HS-5 (cell line): ENCODE measurements at regions not wholly inside any gene's neighbourhood (a gene's known extent, or its start where the extent isn't known, plus 50 kb on each side); places are given as distances from the start of the nearest gene placed in this dataset.
"Not testable (repeated sequence)": the region's sequence is repeated elsewhere in the genome, so short reads cannot be mapped to it uniquely, and the experiment has no call there.

Source experiments
- DNase-seq: peaks from one replicate; pipeline ENCODE4 v3.0.0-alpha.2; 2012; ENCODE audit warnings: low read depth

DNA sequence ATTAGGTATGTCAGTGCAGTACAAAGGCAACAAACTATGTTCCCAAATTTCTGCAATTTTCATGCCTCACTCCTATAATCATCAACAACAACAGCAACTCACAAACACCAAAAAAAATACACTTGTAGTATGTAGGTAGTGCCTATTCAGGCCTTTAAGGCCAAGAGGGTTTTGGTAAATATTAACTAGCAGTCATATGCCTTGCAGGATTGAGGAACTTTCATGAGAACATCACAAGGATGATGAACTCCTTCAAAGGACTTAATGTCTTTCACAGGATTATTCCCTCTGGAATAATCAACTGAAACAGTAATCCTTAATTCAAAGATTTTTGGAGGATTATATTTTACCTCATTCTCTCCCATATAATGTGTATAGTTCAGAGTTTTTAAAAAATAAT is 293.8 kb downstream of the NOVA1 start:
- DNase-seq = no peak

GRCh38 chr14:26293909-26294308 is 303.9 kb downstream of the NOVA1 start:
- no peak for DNase-seq

GRCh38 chr14:26289891-26290486 is 307.8 kb downstream of the NOVA1 start:
- DNase-seq = peak; percentile 62

GRCh38 chr14:26286913-26287205 is 311.0 kb downstream of the NOVA1 start:
- DNase-seq = no peak

DNA sequence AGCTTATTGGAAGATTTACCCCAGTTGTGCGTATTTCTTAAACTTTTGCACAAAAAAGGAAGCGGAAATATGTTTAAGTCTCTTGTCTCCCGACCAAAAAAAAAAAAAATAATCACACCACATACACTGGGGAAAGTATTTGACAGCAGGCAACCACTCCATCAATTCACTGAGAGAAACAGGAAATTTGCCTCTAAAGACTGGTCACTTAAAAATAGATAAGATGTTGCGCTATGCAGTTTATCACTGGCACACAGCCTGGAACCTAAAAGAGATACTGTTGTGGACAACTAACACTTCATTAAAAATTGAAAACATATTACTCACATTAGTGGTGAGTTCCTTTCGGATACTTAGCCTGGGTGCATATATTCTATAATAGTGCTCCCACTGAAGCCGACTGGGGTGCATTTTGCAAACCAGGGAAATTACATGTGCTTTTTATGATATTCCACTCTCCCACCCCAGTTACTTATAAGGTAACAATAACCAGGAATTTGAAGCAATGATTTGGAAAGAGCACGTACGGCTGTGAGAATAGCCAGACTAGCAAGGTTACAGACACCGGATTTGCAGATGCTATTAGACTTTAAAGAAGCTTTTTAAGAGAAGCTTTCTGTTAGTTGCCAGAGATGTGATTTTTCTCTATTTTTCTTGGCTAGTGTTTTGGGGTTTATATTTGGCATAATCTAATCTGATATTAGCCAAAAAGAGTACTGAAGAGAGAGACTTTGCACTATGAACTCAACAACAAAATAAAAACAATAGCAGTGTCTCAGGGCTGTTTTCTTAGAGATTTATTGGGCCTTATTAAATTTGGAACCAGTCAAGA is 311.5 kb downstream of the NOVA1 start:
- no peak for DNase-seq

DNA sequence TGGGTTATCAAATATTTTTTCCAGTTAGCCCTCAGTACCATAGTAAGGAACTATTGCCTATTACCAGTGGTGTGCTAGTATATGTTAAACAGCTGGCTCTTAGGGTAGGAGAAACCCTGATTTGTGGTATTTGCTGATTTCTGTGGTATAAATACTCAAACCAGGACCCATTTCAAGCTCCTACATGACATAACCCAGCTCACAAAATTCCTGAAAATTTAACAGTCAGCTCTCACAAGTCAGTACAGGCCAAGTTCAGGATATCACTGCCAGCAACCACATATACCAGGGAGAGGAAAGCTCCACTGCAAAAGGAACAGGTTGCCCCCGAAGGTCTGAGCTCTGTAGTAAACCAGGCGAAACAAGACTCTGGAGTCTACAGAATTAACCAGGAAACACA is 315.3 kb downstream of the NOVA1 start:
- no peak for DNase-seq

- not testable (repeated sequence) for DNase-seq
Observed at GRCh38 chr14:26282011-26282410, 315.8 kb downstream of the NOVA1 start.

DNA sequence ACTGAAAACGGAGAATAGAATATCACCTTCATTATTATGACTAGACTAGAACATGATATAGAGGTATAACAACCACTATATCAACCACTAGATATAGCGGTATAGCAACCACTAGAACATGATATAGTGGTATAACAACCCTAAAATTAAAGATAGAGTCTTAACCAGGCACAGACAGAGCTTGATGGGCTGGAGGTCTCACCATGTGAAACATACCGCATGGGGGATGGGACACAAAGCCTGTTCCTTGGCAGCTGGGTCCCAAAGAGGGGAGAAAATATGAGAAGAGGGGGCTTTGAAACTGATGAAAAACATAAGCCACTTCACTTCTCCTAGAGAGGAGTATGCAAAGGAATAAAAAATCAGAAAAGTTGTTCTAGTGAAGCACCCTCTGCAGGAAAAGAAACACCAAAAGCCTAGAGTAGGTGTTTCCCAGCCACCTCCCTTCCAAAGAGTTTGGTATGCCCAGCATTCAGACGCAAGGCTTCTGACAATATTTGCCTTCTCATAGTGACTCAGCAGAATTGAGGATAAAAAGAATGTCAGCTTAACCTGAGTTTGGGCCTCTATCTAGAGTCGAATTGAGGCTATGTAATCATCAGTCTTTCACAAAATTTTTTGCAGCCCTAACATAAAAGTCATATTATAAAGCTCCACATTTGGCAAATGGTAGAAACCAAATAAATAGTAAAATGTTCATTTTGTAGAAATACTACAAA is 316.4 kb downstream of the NOVA1 start:
- peak; percentile 13 for DNase-seq

GRCh38 chr14:26276757-26277156 is 321.1 kb downstream of the NOVA1 start:
- DNase-seq = no peak

GRCh38 chr14:26265170-26265685 is 332.6 kb downstream of the NOVA1 start:
- no peak for DNase-seq

DNA sequence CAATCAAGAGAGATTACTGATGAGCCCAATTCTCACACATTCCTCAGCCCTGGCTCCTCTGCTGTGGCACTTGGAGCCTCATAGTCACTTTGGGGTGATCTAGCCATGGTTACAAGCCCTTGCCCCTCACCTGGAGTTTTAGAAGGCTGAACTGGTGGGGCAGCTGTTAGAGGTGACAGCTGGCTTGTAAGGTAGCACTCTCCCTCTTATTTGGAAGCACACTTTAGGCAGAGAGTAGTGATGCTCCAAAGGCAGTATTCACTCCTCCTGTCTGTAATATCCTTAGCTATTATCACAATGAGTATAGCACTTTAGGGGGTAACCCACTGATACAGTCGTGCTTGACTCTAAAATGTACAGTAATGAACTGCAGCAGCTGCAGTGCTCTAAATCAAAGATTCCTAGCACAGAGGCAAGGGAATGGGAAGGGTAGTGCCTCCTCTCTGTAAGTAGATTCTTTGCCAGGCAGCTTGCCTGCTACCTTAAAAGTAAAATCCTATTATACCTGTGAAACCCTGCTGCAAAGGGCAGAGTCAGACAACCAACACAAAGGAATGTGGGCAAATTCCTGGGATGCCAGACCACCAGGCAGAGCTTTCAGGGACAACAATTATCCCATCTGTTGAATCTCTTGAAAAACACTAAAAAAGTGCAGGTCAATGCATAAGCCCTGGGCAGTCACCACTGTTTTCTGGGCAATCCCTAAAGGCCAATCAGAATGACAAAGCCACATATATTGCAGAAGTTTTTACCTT is 336.3 kb downstream of the NOVA1 start:
- no peak for DNase-seq

GRCh38 chr14:26255213-26255612 is 342.6 kb downstream of the NOVA1 start:
- DNase-seq = peak; percentile 4

DNA sequence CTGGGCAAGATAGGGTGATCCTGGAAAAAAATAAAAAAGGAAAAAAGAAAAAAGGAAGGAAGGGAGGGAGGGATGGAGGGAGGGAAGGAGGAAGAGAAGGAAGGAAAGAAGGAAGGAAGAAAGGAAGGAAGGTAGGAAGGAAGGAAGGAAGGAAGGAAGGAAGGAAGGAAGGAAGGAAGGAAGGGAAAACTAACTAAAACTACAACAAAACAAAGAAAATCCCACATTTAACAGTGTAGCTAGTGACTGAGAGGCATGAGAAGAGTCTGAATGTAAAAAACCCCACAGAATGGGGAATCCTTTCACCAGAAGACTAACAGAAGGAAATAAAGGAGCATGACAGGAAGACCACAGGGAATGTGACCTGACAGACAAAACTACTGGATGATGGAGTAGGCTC is 345.7 kb downstream of the NOVA1 start:
- no peak for DNase-seq

GRCh38 chr14:26233118-26233517 is 364.7 kb downstream of the NOVA1 start:
- DNase-seq = no peak

GRCh38 chr14:26218861-26219260 is 379.0 kb downstream of the NOVA1 start:
- no peak for DNase-seq

DNA sequence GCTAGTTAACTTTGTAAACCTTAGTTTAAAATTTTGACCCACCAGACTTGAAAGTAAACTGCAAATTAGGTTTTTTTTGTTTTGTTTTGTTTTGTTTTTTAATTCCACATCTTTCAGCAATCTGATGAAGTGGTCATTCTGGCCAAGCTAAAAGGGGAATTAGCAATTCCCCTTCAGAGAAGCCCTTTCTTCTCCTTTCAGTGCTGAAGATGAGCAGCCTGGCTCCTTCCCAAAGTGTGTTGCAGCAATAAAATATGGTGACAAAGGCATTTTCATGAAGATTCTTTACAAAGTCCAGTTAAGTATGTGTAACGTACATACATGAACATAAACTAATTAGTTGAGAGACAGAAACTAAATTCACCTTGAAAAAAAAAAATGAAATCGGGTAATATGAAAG is 380.1 kb downstream of the NOVA1 start:
- no peak for DNase-seq

DNA sequence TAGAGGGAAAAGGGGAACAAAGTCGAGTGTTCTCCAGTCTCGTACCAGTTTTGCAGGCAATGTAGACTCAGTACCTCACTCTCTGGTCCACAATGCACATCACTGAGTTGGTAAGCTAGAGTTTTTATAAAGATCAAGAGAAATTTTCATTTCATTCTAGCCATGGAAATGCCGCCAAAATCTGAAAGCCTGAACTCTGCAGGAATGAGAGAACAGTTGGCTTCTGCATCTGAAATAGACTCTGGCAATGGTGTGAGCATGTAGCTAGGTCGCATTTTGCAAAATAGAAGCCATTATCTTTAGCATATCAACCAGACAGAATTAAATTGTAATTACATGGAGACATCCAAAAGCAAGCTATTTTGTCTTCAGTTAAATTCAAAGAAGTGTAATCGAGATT is 381.0 kb downstream of the NOVA1 start:
- DNase-seq = no peak

- DNase-seq = no peak
Observed at GRCh38 chr14:26213846-26214575, 383.8 kb downstream of the NOVA1 start.

DNA sequence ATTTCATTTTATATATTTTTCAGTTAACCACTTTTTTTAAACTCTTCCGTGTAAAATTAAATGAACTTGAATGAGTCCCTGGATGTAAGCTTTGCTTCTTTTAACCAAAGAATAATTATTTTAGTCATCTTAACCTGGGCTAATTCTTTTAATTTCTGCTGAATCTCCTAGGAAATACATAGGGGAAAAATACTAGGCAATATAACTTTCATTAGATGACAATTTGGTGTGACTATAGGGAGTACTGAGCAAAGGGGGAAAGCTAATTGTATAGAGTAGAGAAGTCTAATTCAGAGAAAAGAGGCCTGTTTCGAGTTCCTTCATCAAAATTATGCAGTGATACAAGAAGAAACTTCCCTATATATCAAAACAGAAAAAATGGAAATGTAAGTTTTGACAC is 388.1 kb downstream of the NOVA1 start:
- DNase-seq = no peak

- no peak for DNase-seq
Observed at GRCh38 chr14:26206640-26207039, 391.2 kb downstream of the NOVA1 start.

GRCh38 chr14:26204728-26205479 is 392.9 kb downstream of the NOVA1 start:
- DNase-seq = no peak
